Osteocyte (in vitro differentiated cells): ENCODE measurements at regions not wholly inside any gene's neighbourhood (a gene's known extent, or its start where the extent isn't known, plus 50 kb on each side); places are given as distances from the start of the nearest gene placed in this dataset.

Experiments
- DNase-seq: peaks from one replicate; pipeline ENCODE4 v3.0.0; 2021; ENCODE audit warnings: mixed read lengths; ENCODE audit not compliant: unreplicated experiment; ENCODE audit errors: extremely low spot score
- H3K27ac Mint-ChIP-seq: one replicate; pipeline ENCODE4 v1.8.0; 2021; ENCODE audit warnings: mild to moderate bottlenecking, mixed read lengths; ENCODE audit not compliant: unreplicated experiment
- H3K27me3 Mint-ChIP-seq: one replicate; pipeline ENCODE4 v1.8.0; 2021; ENCODE audit warnings: mixed read lengths; ENCODE audit not compliant: unreplicated experiment
- H3K36me3 Mint-ChIP-seq: one replicate; pipeline ENCODE4 v1.8.0; 2021; ENCODE audit warnings: mixed read lengths; ENCODE audit not compliant: unreplicated experiment
- H3K4me1 Mint-ChIP-seq: one replicate; pipeline ENCODE4 v1.8.0; 2021; ENCODE audit warnings: mixed read lengths; ENCODE audit not compliant: unreplicated experiment
- H3K4me3 Mint-ChIP-seq: one replicate; pipeline ENCODE4 v1.8.0; 2021; ENCODE audit warnings: mild to moderate bottlenecking, moderate library complexity, mixed read lengths; ENCODE audit not compliant: unreplicated experiment
- H3K9me3 Mint-ChIP-seq: one replicate; pipeline ENCODE4 v1.8.0; 2021; ENCODE audit warnings: mixed read lengths; ENCODE audit not compliant: unreplicated experiment
- TF ChIP-seq, protein P1 (sequence below): fragments of 200-600 bp; sonication (generic); IDR thresholded peaks from 2 replicates; pipeline ENCODE4 v1.5.0; 2021; ENCODE audit warnings: antibody characterized with exemption, mild to moderate bottlenecking, moderate library complexity

GRCh38 chr22:48585916-48586798 lies 1241.5 kb downstream of the BRD1 start:
- Mint-ChIP-seq H3K9me3 (no peaks in the 10 kb centered on the region), H3K4me3 (no peak overlapping the region), H3K27me3 (no peaks in the 10 kb centered on the region), H3K27ac (no peak overlapping the region), H3K4me1 (no peaks in the 10 kb centered on the region), H3K36me3 (no peaks in the 10 kb centered on the region)
- TF ChIP-seq, protein P1, sequence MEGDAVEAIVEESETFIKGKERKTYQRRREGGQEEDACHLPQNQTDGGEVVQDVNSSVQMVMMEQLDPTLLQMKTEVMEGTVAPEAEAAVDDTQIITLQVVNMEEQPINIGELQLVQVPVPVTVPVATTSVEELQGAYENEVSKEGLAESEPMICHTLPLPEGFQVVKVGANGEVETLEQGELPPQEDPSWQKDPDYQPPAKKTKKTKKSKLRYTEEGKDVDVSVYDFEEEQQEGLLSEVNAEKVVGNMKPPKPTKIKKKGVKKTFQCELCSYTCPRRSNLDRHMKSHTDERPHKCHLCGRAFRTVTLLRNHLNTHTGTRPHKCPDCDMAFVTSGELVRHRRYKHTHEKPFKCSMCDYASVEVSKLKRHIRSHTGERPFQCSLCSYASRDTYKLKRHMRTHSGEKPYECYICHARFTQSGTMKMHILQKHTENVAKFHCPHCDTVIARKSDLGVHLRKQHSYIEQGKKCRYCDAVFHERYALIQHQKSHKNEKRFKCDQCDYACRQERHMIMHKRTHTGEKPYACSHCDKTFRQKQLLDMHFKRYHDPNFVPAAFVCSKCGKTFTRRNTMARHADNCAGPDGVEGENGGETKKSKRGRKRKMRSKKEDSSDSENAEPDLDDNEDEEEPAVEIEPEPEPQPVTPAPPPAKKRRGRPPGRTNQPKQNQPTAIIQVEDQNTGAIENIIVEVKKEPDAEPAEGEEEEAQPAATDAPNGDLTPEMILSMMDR: no peak
- no peak for DNase-seq

- TF ChIP-seq, protein P1: no peak
- Mint-ChIP-seq H3K36me3 (no peaks in the 10 kb centered on the region), H3K27me3 (no peaks in the 10 kb centered on the region), H3K27ac (no peak overlapping the region), H3K4me1 (peaks cover 10% of the 10 kb centered on the region), H3K9me3 (no peaks in the 10 kb centered on the region), H3K4me3 (no peak overlapping the region)
- no peak for DNase-seq
These were observed 1243.5 kb downstream of the BRD1 start for GRCh38 chr22:48584170-48584569.

- no peaks in the 10 kb centered on the region for H3K9me3 Mint-ChIP-seq
- H3K4me1 Mint-ChIP-seq: peaks cover 22% of the 10 kb centered on the region
- H3K36me3 Mint-ChIP-seq: no peaks in the 10 kb centered on the region
- no peaks in the 10 kb centered on the region for H3K27me3 Mint-ChIP-seq
- TF ChIP-seq, protein P1: no peak
- no peak overlapping the region for H3K27ac Mint-ChIP-seq
- H3K4me3 Mint-ChIP-seq: no peak overlapping the region
- no peak for DNase-seq
These were observed 1245.7 kb downstream of the BRD1 start for GRCh38 chr22:48581796-48582469.

DNA sequence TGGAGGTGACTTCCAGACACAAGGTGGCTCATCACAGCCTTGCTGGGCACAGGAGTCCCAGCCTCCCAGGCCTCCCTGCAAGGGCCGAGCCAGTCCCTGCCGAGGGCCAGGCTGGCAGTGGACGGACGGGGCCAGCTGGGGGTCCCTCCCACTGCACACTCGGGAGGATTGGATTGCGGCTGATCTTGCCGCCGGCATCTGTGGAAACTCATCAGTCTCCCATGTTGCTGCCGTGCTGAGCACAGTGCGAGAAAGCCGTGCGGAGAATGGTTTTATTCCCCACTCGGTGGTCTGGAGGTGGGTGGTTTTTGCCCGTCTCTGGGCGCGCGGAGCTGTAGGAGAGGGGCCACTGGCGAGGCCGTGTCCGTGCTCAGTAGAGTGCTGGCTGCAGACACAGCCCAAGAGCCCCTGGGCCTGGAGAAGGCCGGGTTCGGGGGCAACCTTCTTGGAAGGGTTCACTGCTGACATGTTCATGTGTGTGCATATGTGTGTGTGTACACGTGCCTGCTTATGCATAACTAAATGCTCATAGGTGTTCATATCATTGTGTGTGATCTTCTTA lies 1246.4 kb downstream of the BRD1 start:
- no peak for DNase-seq
- TF ChIP-seq, protein P1: no peak
- Mint-ChIP-seq H3K9me3 (no peaks in the 10 kb centered on the region), H3K4me3 (no peak overlapping the region), H3K4me1 (peaks cover 22% of the 10 kb centered on the region), H3K27ac (no peak overlapping the region), H3K27me3 (no peaks in the 10 kb centered on the region), H3K36me3 (no peaks in the 10 kb centered on the region)

GRCh38 chr22:48580481-48580970 lies 1247.1 kb downstream of the BRD1 start:
- Mint-ChIP-seq H3K36me3 (no peaks in the 10 kb centered on the region), H3K9me3 (no peaks in the 10 kb centered on the region), H3K27ac (no peak overlapping the region), H3K4me3 (no peak overlapping the region), H3K4me1 (peaks cover 22% of the 10 kb centered on the region), H3K27me3 (no peaks in the 10 kb centered on the region)
- no peak for DNase-seq
- TF ChIP-seq, protein P1: no peak
